Fibroblast of skin of scalp (primary cell): ENCODE measurements at regions not wholly inside any gene's neighbourhood (a gene's known extent, or its start where the extent isn't known, plus 50 kb on each side); places are given as distances from the start of the nearest gene placed in this dataset.
"Not testable (repeated sequence)": the region's sequence is repeated elsewhere in the genome, so short reads cannot be mapped to it uniquely, and the experiment has no call there.

ENCODE experiments used
- DNase-seq: peaks from one replicate; pipeline ENCODE4 v3.0.0-alpha.2; 2013

- DNase-seq: no peak
Observed at GRCh38 chr6:69623357-69623756, 173.5 kb downstream of the LMBRD1 start.

DNA sequence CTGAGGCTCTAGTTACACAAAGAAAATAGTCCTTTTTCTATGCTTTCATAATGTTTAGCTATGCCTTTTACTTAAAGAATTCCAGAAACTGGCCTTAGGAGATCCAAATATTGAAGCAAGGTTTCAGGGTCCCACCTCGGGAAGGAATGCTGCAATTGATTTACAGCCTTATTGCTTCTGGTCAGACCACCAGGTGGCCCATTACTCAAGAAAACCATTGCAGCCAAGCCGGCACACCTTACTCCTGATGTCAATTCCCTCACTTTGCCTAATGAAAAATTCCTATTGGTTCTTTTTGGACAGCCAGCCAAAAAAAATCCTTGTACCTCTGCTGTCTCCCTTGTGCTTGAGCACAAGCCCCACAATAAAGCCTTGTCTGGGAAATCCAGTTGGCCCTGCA is 173.9 kb downstream of the LMBRD1 start:
- DNase-seq: no peak

DNA sequence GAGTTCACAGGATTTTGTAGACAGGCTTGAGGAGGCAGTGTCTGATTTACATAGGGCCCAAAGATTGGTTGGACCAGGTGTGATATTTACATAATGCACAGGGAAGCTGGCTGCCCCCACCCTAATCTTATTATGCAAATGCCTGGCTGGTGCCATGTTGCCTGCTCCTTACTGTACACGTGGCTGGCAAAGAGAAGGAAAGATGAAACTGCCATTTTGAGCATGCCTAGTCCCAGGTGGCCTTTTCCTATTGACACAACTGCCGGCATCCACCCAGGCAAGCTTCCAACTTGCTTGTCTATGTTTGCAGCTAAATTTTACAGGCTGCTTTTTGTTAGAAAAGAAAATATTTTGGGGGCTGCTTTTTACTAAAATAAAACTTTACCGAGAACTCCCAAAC is 174.6 kb downstream of the LMBRD1 start:
- no peak for DNase-seq

GRCh38 chr6:69617163-69617562 is 179.6 kb downstream of the LMBRD1 start:
- DNase-seq: no peak

GRCh38 chr6:69609836-69610472 is 186.9 kb downstream of the LMBRD1 start:
- no peak for DNase-seq

- no peak for DNase-seq
Observed at GRCh38 chr6:69601132-69601531, 195.7 kb downstream of the LMBRD1 start.

DNA sequence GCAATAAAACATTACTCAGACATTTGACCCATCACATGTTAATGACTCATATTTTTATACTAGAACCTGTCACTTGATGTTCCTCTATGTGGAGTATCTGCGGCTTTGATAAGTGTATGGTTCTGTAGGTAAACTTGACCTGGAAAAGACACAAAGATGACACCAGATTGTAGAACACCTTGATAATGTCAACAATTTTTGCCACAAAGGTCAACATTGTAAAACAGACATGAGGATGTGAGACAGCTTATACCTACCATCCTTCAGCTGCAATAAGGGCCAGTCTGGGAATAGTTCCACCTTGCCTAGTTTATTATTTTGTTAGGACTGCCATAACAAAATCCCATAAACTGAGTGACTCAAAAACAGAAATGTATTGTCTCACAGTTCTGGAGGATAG is 202.4 kb downstream of the LMBRD1 start:
- no peak for DNase-seq

DNA sequence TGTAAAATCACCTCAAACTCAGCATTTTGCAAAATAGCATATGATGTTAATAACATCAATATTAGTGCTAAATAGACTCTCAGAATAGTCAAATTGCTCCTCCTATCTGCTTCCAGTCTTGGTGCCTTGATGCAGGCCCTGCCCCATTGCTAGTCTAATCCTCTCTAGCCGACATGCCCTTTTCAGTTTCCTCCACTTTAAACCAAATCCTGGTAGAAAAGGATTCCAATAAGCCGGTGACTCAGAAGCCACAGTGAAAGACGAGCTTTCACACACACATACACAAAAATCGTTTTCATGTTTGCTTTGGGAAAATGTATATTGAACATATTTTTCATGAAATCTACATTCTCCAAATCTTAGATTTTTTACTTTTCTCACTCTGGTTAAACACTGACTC is 203.1 kb downstream of the LMBRD1 start:
- peak; percentile 1 for DNase-seq

DNA sequence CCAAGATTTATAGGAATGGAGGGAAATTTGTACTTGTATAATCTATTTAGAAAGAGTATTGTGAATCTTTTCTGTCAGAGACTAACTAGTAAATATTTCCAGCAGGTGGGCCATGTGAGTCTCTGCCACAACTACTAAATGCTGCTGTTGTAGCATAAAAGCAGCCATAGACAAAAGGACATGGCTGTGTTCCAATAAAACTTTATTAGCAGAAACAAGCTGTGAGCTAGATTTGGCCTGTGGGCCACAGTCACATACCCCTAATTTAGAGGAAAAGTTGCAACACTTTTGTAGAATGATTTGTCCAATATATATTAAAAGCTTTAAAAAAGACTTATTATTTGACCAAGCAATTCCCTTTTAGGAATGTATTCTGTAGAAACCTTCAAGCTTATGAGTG is 207.2 kb downstream of the LMBRD1 start:
- DNase-seq: no peak

DNA sequence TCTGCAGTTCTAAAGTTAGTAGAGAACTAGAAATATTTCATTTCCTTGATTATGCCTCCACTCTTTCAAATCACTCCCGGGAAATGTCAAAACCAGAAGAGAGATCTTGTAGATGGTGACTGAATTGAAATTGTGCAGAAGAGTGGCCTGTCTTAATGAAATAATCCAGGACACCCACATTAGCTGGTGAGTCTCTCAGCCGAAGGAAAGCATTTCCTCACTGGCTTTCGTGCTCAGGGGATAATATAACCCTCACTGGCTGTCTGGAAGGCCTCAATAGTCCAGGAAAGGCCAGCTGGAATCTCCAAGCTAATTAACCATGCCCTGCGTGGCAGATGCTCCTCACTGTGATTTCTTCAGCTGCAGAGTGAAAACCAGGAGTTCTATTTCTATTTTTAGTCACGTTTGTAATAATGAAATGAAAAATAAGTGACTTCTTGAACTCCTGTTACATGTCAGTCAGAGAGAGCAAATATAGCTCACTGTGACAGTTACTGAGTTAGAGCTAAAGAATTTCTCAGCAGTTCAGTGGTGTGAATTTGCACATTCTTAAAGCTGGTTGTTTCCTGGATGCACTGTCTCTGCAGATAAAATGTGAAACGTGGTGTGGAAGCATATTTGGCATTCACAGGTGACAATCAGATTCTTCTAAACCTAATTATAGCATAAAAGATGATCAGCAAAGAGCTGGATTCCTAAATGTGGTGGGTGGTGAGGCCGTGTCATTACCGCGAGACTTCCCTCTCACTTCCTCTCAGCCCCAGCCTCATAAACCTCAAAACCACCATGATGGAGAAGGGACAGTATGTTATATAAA is 211.7 kb downstream of the LMBRD1 start:
- DNase-seq: peak; percentile 25

DNA sequence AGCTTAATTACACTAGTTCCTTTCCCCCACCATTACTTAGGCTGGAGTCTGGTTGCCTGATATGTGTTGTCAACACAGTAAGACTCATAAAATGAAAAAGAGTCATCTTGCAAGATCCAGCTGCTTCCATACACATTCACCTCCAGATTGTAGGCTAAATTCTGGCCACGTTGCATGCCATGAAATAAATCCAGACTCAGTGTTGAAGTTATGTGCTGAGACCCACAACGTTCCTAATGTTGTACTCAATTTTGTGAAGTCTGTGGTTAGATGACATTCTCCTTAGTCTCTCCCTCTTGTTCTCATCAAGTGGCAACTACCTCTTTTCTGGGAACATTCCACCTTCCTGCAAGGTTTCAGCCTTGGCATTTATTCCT is 212.3 kb downstream of the LMBRD1 start:
- DNase-seq: peak; percentile 48

DNA sequence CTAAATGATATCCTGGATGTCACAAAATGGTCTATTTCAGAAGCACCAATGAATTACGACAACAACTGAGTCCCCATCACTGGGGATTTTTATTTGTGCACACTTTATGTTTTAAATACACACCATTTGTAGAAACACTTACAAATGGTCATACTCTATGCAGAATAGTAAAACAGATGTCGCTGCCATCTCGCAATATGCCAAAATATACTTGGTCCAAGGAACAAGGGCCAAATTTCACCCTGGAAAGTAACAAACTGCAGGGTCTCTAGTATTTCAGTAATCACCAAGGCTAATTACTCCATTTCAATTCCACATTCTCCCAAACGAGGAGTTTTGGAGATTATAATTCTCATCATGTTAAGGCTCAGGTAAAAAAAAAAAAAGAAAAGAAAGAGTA is 215.2 kb downstream of the LMBRD1 start:
- no peak for DNase-seq

DNA sequence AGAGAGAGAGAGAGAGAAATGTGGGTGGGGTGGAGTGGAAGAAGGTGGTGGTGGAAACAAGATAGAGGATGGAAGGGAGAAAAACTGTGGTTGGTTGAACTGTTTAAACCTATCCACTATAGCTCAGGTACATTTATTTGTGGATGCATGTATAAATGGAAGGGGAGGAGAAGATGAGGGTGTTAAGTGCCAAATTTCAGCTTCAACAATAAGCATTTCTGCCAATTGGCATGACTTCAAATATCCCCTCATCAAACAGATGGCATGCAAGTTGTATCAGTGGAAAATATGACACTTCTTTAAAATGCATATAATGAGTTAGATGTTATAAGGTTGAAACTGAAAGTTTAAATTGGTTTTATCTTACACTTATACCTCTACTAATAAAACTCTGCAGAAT is 216.1 kb downstream of the LMBRD1 start:
- DNase-seq: no peak

DNA sequence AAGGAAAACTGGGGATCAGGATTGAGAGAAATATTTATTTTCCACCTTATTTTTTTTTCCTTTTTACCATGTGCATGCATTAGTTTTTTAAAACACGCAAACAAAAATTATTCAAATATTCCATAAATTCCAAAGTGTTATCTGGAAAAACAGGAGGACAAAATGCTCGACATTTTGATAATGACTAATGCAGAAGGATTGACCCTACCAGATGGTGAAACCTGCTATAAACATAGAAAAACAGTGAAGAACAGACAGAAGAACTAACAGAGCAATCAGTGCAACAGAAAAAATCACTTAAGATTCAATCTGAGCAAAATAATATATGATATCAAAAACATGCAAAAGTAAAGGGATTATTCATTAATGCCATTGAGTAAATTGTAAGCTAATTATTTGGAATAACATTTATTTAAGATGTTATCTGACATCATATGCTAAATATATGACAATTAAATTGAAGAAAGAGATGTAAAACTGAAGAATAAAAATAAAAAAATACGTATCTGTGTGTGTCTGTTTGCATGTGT is 218.4 kb downstream of the LMBRD1 start:
- peak; percentile 9 for DNase-seq

DNA sequence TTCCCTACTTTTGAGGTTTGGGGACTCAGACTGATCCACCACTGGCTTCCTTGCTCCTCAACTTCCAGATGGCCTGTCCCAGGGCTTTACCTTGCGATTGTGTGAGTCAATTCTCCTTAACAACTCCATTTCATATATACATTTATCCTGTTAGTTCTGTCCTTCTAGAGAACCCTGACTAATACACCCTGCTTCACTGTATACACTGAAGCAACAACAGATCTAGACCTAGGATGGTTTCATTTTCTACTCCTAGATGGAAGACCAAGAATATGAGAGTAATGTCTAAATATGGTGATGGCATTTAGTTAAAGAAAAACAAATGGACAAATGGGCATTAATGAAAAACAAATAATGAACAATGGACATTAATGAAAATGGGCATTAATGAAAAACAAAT is 225.6 kb downstream of the LMBRD1 start:
- no peak for DNase-seq

GRCh38 chr6:69570106-69570505 is 226.7 kb downstream of the LMBRD1 start:
- DNase-seq: no peak

DNA sequence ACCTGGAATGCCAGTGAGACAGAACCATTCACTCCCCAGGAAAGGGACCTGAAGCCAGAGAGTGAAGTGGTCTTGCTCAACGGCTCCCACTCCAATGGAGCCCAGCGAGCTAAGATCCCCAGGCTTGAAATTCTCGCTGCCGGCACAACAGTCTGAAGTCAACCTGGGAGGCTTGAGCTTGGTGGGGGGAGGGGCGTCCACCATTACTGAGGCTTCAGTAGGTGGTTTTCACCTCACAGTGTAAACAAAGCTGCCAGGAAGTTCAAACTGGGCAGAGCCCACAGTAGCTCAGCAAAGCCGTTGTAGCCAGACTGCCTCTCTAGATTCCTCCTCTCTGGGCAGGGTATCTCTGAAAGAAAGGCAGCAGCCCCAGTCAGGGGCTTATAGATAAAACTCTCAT is 236.2 kb downstream of the LMBRD1 start:
- DNase-seq: not testable (repeated sequence)

DNA sequence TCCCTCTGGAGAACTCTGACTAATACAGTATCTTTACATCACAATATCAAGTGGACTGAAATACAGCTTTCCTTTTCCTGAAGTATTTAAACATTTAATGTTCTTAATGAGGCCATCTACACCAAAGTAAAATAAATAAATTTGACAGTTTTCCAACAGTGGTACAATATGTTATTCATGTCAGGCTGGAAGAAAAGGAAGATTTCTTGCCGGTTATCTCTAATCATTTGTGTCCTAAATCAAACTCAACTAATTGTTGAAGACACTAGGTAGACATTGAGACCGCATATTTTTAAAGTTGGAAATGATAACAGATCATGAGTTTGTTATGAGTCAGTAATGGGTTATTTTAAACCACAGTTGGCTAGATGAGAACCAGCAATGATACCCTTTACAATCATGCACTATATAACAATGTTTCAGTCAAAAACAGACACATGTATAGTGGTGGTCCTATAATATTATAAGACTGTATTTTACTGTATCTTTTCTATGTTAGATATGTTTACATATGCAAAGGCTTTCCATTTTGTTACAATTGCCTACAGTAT is 241.6 kb downstream of the LMBRD1 start:
- no peak for DNase-seq

- DNase-seq: no peak
Observed at GRCh38 chr6:69542494-69542893, 254.3 kb downstream of the LMBRD1 start.

- no peak for DNase-seq
Observed at GRCh38 chr6:69527921-69528476, 268.8 kb downstream of the LMBRD1 start.

- not testable (repeated sequence) for DNase-seq
Observed at GRCh38 chr6:69515480-69515879, 281.3 kb downstream of the LMBRD1 start.

DNA sequence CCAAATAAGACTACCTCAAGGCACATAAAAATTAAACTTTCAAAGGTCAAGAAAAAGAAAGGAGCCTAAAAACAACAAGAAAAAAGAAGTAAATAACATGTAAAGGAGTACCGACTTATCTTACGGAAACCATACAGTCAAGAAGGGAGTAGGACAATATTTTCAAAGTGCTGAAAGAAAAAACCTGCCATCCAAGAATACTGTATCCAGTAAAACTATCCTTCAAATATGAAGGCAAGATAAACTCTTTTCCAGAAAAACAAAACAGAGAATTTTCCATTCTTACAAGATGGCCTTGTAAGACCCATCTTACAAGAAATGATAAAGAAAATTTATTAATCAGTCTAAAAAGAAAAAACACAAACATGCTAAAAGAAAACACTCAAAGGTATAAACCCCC is 302.2 kb downstream of the LMBRD1 start:
- DNase-seq: no peak

- no peak for DNase-seq
Observed at GRCh38 chr6:69489970-69490369, 306.8 kb downstream of the LMBRD1 start.

GRCh38 chr6:69487688-69488087 is 309.1 kb downstream of the LMBRD1 start:
- no peak for DNase-seq
